Natural killer cell (primary cell): ENCODE measurements at regions not wholly inside any gene's neighbourhood (a gene's known extent, or its start where the extent isn't known, plus 50 kb on each side); places are given as distances from the start of the nearest gene placed in this dataset.
A peak's percentile ranks its signal among the peaks of the same experiment; 100 is the strongest.
"Not testable (repeated sequence)": the region's sequence is repeated elsewhere in the genome, so short reads cannot be mapped to it uniquely, and the experiment has no call there.

ENCODE experiments used
- ATAC-seq, 3 donors: fragments of 150-1000 bp in 2 of 3; fragments of 200-7000 bp in 1 of 3; cut with Tn5 transposase; 1 replicate in 1 of 3; 2 replicates in 2 of 3; pipeline ENCODE4 v1.10.0; 2021; ENCODE audit warnings: mild to moderate bottlenecking in 2 of 3, moderate library complexity in 2 of 3
- DNase-seq, 2 donors: peaks; one replicate each; pipeline versions ENCODE4 v3.0.0 to v3.0.0-alpha.2; 2013 to 2021; ENCODE audit warnings: mixed read lengths in 1 of 2
- H3K27ac ChIP-seq: one replicate; pipeline ENCODE4 v1.5.1; 2013; ENCODE audit warnings: mild to moderate bottlenecking, low read length
- H3K27me3 ChIP-seq: one replicate; pipeline ENCODE4 v1.6.1; 2013; ENCODE audit warnings: low read length; ENCODE audit not compliant: control insufficient read depth, insufficient read depth
- H3K36me3 ChIP-seq: one replicate; pipeline ENCODE4 v1.6.1; 2013; ENCODE audit warnings: low read length; ENCODE audit not compliant: control insufficient read depth, insufficient read depth
- H3K4me1 ChIP-seq: one replicate; pipeline ENCODE4 v1.6.1; 2013; ENCODE audit warnings: low read length; ENCODE audit not compliant: control insufficient read depth, insufficient read depth
- H3K4me3 ChIP-seq: one replicate; pipeline ENCODE4 v1.5.1; 2013; ENCODE audit warnings: low read length
- H3K9me3 ChIP-seq: one replicate; pipeline ENCODE4 v1.6.1; 2013; ENCODE audit warnings: low read length; ENCODE audit not compliant: control insufficient read depth, insufficient read depth
- H3K27ac Mint-ChIP-seq, 2 donors: one replicate each; pipeline ENCODE4 v1.8.0; 2022; ENCODE audit warnings: mild to moderate bottlenecking in 2 of 2, mixed read lengths in 2 of 2, moderate library complexity in 1 of 2
- H3K27me3 Mint-ChIP-seq, 2 donors: one replicate each; pipeline ENCODE4 v1.8.0; 2022; ENCODE audit warnings: low read depth in 2 of 2, mixed read lengths in 2 of 2
- H3K36me3 Mint-ChIP-seq: one replicate; pipeline ENCODE4 v1.8.0; 2022; ENCODE audit warnings: mixed read lengths
- H3K4me1 Mint-ChIP-seq, 2 donors: one replicate each; pipeline ENCODE4 v1.8.0; 2022; ENCODE audit warnings: mixed read lengths in 2 of 2
- H3K4me3 Mint-ChIP-seq: one replicate; pipeline ENCODE4 v1.8.0; 2022; ENCODE audit warnings: mild to moderate bottlenecking, moderate library complexity, mixed read lengths
- H3K9me3 Mint-ChIP-seq, 2 donors: one replicate each; pipeline ENCODE4 v1.8.0; 2022; ENCODE audit warnings: mixed read lengths in 2 of 2
- CTCF ChIP-seq: fragments of 200-600 bp; IDR thresholded peaks from one replicate; pipeline ENCODE4 v1.8.0; 2022; ENCODE audit warnings: antibody characterized with exemption
- WGBS: methylation state at CpG from one replicate; pipeline ENCODE4 v1.1.7; 2013; ENCODE audit warnings: missing lambda C conversion rate; ENCODE audit not compliant: insufficient coverage; 5-methylcytosine and 5-hydroxymethylcytosine counted together
- intact Hi-C: fragments of 100-400 bp; cut with micrococcal nuclease; formaldehyde crosslinking; loops from one replicate; pipeline ENCODE4 v1.14.2; 2022

- Histone ChIP-seq H3K4me1 (no peaks in the 10 kb centered on the region), H3K9me3 (no peaks in the 10 kb centered on the region), H3K27ac (no peak overlapping the region), H3K4me3 (no peak overlapping the region), H3K36me3 (no peaks in the 10 kb centered on the region), H3K27me3 (no peaks in the 10 kb centered on the region)
- Mint-ChIP-seq H3K4me1 (no peaks in the 10 kb centered on the region), H3K4me3 (no peak overlapping the region), H3K27ac (no peak overlapping the region), H3K9me3 (peaks cover 2 to 5% of the 10 kb centered on the region in 2 donors), H3K27me3 (peaks cover 7 to 29% of the 10 kb centered on the region in 2 donors), H3K36me3 (peaks cover 14% of the 10 kb centered on the region)
- DNase-seq (no peak), ATAC-seq (no peak)
- intact Hi-C loops, result no loop called here
- no peak for TF ChIP-seq CTCF
Observed at GRCh38 chr12:47437570-47437969, 268.3 kb downstream of the RPAP3 start.

GRCh38 chr12:47433876-47434275 lies 272.0 kb downstream of the RPAP3 start:
- Mint-ChIP-seq H3K36me3 (no peaks in the 10 kb centered on the region), H3K27me3 (peaks cover 7 to 29% of the 10 kb centered on the region in 2 donors), H3K27ac (no peak overlapping the region), H3K4me1 (no peaks in the 10 kb centered on the region), H3K4me3 (no peak overlapping the region), H3K9me3 (peaks cover 0 to 3% of the 10 kb centered on the region in 2 donors)
- no peak for ATAC-seq
- no peaks in the 10 kb centered on the region for H3K27me3 ChIP-seq
- DNase-seq, result no peak
- no peak overlapping the region for H3K4me3 ChIP-seq
- intact Hi-C loops, result no loop called here
- H3K9me3 ChIP-seq, result no peaks in the 10 kb centered on the region
- no peaks in the 10 kb centered on the region for H3K4me1 ChIP-seq
- H3K36me3 ChIP-seq, result no peaks in the 10 kb centered on the region
- TF ChIP-seq CTCF, result no peak
- no peak overlapping the region for H3K27ac ChIP-seq

DNA sequence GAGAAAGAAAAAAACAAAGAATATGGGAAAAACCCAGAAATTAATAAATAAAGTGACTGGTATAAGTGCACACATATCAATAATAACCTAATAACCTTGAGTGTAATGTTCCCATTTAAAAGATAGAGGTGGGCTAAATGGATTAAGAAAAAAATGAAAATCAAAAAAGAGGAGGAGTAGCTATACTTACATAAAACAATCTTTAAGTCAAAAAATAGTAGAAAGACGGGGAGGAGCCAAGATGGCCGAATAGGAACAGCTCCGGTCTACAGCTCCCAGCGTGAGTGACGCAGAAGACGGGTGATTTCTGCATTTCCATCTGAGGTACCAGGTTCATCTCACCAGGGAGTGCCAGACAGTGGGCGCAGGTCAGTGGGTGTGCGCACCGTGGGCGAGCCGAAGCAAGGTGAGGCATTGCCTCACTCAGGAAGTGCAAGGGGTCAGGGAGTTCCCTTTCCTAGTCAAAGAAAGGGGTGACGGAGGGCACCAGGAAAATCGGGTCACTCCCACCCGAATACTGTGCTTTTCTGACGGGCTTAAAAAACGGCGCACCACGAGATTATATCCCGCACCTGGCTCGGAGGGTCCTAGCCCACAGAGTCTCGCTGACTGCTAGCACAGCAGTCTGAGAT lies 279.0 kb downstream of the RPAP3 start:
- H3K9me3 Mint-ChIP-seq, intact Hi-C loops, H3K36me3 ChIP-seq, H3K27me3 ChIP-seq, H3K4me1 Mint-ChIP-seq, H3K4me1 ChIP-seq, H3K9me3 ChIP-seq, H3K27ac Mint-ChIP-seq, H3K27me3 Mint-ChIP-seq, ATAC-seq, H3K36me3 Mint-ChIP-seq, H3K4me3 Mint-ChIP-seq: not testable (repeated sequence)
- Histone ChIP-seq H3K4me3 (peak overlapping the region; percentile 7), H3K27ac (peak overlapping the region; percentile 52)
- WGBS, result 90% methylated on average over 21 of the region's 21 CpGs
- peak in 1 of 2 donors; percentile 57 for DNase-seq

DNA sequence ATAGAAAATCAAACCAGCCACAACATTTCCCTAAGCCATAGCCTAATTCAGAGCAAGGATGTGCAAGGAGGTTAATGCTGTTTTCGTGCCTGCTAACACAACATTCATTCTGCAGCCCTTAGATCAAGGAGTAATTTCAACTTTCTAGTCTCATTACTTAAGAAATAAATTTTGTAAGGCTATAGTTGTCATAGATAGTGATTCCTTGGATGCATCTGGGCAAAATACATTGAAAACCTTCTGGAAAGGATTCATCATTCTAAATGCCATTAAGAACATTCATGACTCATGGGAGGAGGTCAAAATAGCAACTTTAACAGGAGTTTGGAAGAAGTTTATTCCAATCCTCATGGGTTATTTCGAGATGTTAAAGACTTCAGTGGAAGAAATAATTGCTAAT lies 283.2 kb downstream of the RPAP3 start:
- Histone ChIP-seq H3K27me3 (no peaks in the 10 kb centered on the region), H3K27ac (no peak overlapping the region), H3K36me3 (no peaks in the 10 kb centered on the region), H3K4me1 (no peaks in the 10 kb centered on the region), H3K4me3 (no peak overlapping the region), H3K9me3 (no peaks in the 10 kb centered on the region)
- DNase-seq, result no peak
- peaks cover 7 to 8% of the 10 kb centered on the region in 2 donors for H3K27me3 Mint-ChIP-seq
- H3K9me3 Mint-ChIP-seq, result no peaks in the 10 kb centered on the region
- WGBS, result 80% methylated on average over 1 of the region's 2 CpGs
- no peak overlapping the region for H3K27ac Mint-ChIP-seq
- no peak overlapping the region for H3K4me3 Mint-ChIP-seq
- TF ChIP-seq CTCF, result no peak
- intact Hi-C loops, result no loop called here
- H3K4me1 Mint-ChIP-seq, result peaks cover 0 to 4% of the 10 kb centered on the region in 2 donors
- no peak for ATAC-seq
- H3K36me3 Mint-ChIP-seq, result no peaks in the 10 kb centered on the region
